HepG2 (cell line): ENCODE measurements at regions not wholly inside any gene's neighbourhood (a gene's known extent, or its start where the extent isn't known, plus 50 kb on each side); places are given as distances from the start of the nearest gene placed in this dataset.

ENCODE experiments used
- TBL1XR1 ChIP-seq: fragments of 150-350 bp; IDR thresholded peaks from 2 replicates; pipeline ENCODE4 v1.6.1; 2014; ENCODE audit warnings: borderline replicate concordance, low read length; ENCODE audit not compliant: partially characterized antibody
- TF ChIP-seq, protein P1 (sequence below): sonication (generic); formaldehyde crosslinking; IDR thresholded peaks from 2 replicates; pipeline ENCODE4 v1.5.0; 2020; ENCODE audit warnings: mild to moderate bottlenecking, missing genetic modification reagents, moderate library complexity

DNA sequence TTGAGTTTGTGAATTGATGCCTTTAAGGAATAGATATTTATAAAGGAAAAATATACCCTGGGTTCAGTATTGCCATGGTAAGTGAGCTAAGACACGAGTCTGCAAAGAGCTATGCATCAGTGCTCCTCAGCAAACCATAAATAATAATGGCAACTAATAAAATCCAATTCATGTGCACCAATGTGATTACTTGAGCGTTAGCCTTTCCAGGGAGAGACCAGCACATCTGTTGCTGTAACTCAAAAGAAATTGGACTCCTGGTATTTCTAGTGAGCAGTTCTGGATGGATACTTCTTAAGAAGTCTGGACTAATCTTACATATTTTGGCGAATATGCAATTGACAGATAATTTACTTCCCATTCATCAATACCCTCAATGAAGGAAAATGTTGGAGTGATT, 373.3 kb downstream of the ARHGEF28 start:
- TF ChIP-seq, protein P1, sequence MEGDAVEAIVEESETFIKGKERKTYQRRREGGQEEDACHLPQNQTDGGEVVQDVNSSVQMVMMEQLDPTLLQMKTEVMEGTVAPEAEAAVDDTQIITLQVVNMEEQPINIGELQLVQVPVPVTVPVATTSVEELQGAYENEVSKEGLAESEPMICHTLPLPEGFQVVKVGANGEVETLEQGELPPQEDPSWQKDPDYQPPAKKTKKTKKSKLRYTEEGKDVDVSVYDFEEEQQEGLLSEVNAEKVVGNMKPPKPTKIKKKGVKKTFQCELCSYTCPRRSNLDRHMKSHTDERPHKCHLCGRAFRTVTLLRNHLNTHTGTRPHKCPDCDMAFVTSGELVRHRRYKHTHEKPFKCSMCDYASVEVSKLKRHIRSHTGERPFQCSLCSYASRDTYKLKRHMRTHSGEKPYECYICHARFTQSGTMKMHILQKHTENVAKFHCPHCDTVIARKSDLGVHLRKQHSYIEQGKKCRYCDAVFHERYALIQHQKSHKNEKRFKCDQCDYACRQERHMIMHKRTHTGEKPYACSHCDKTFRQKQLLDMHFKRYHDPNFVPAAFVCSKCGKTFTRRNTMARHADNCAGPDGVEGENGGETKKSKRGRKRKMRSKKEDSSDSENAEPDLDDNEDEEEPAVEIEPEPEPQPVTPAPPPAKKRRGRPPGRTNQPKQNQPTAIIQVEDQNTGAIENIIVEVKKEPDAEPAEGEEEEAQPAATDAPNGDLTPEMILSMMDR (CRISPR knock-in tag) = no peak
- no peak for TF ChIP-seq TBL1XR1
